DOHH2 (cell line): ENCODE measurements at regions not wholly inside any gene's neighbourhood (a gene's known extent, or its start where the extent isn't known, plus 50 kb on each side); places are given as distances from the start of the nearest gene placed in this dataset.

Experiments
- H3F3A ChIP-seq: fragments of 200-600 bp; sonication (generic), shearing (Covaris generic); 2 replicates; pipeline ENCODE4 v1.6.0; 2016; ENCODE audit warnings: antibody characterized with exemption, mild to moderate bottlenecking; ENCODE audit not compliant: control insufficient read depth, insufficient read depth
- H3K27ac ChIP-seq: fragments of 200-600 bp; sonication (generic); 2 replicates; pipeline ENCODE4 v1.5.1; 2014; ENCODE audit warnings: low read depth, mild to moderate bottlenecking, low read length, moderate library complexity
- H3K27me3 ChIP-seq: fragments of 200-600 bp; sonication (generic); 2 replicates; pipeline ENCODE4 v1.6.1; 2014; ENCODE audit warnings: mild to moderate bottlenecking, low read length, mixed read lengths; ENCODE audit not compliant: control insufficient read depth
- H3K36me3 ChIP-seq: fragments of 200-600 bp; sonication (generic); 2 replicates; pipeline ENCODE4 v1.6.1; 2014; ENCODE audit warnings: mild to moderate bottlenecking, low read length, moderate library complexity, mixed read lengths; ENCODE audit not compliant: control insufficient read depth
- H3K4me1 ChIP-seq: fragments of 200-600 bp; sonication (generic); 2 replicates; pipeline ENCODE4 v1.6.1; 2014; ENCODE audit warnings: mild to moderate bottlenecking, low read length, mixed read lengths; ENCODE audit not compliant: control insufficient read depth
- H3K4me2 ChIP-seq: fragments of 200-600 bp; sonication (generic); 2 replicates; pipeline ENCODE4 v1.6.0; 2014; ENCODE audit warnings: mild to moderate bottlenecking, low read length, moderate library complexity
- H3K4me3 ChIP-seq: fragments of 200-600 bp; sonication (generic); 2 replicates; pipeline ENCODE4 v1.5.1; 2014; ENCODE audit warnings: mild to moderate bottlenecking, low read length, mixed read lengths
- H3K79me2 ChIP-seq: fragments of 200-600 bp; sonication (generic); 2 replicates; pipeline ENCODE4 v1.6.1; 2014; ENCODE audit warnings: mild to moderate bottlenecking, low read length, mixed read lengths; ENCODE audit not compliant: control insufficient read depth
- H3K9me2 ChIP-seq: fragments of 200-600 bp; sonication (generic); replicated peaks from 2 replicates; pipeline ENCODE4 v1.6.1; 2014; ENCODE audit warnings: mild to moderate bottlenecking, low read length, mixed read lengths; ENCODE audit not compliant: control insufficient read depth
- H3K9me3 ChIP-seq: fragments of 200-600 bp; sonication (generic); 2 replicates; pipeline ENCODE4 v1.6.1; 2014; ENCODE audit warnings: antibody characterized with exemption, low read length, mixed read lengths; ENCODE audit not compliant: control insufficient read depth, insufficient read depth
- H4K20me1 ChIP-seq: fragments of 200-600 bp; sonication (generic); 2 replicates; pipeline ENCODE4 v1.6.0; 2014; ENCODE audit warnings: low read depth, mild to moderate bottlenecking, antibody characterized with exemption, low read length, moderate library complexity; ENCODE audit not compliant: control insufficient read depth, insufficient read depth
- EZH2phosphoT487 ChIP-seq: fragments of 200-600 bp; sonication (generic); IDR thresholded peaks from 2 replicates; pipeline ENCODE4 v1.6.1; 2017; ENCODE audit warnings: borderline replicate concordance, mild to moderate bottlenecking, antibody characterized with exemption, low read length, moderate library complexity, mixed read lengths
- TF ChIP-seq, protein P1 (sequence below): fragments of 200-600 bp; sonication (generic); IDR thresholded peaks from one replicate; pipeline ENCODE4 v1.5.1; 2014; ENCODE audit warnings: antibody characterized with exemption, mild to moderate bottlenecking, low read depth, low read length; ENCODE audit not compliant: poor library complexity, severe bottlenecking

- no peaks in the 10 kb centered on the region for H4K20me1 ChIP-seq
- no peaks in the 10 kb centered on the region for H3K4me1 ChIP-seq
- no peak overlapping the region for H3K27ac ChIP-seq
- no peaks in the 10 kb centered on the region for H3F3A ChIP-seq
- TF ChIP-seq, protein P1, sequence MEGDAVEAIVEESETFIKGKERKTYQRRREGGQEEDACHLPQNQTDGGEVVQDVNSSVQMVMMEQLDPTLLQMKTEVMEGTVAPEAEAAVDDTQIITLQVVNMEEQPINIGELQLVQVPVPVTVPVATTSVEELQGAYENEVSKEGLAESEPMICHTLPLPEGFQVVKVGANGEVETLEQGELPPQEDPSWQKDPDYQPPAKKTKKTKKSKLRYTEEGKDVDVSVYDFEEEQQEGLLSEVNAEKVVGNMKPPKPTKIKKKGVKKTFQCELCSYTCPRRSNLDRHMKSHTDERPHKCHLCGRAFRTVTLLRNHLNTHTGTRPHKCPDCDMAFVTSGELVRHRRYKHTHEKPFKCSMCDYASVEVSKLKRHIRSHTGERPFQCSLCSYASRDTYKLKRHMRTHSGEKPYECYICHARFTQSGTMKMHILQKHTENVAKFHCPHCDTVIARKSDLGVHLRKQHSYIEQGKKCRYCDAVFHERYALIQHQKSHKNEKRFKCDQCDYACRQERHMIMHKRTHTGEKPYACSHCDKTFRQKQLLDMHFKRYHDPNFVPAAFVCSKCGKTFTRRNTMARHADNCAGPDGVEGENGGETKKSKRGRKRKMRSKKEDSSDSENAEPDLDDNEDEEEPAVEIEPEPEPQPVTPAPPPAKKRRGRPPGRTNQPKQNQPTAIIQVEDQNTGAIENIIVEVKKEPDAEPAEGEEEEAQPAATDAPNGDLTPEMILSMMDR: no peak
- TF ChIP-seq EZH2phosphoT487: no peak
- no peaks in the 10 kb centered on the region for H3K36me3 ChIP-seq
- no peaks in the 10 kb centered on the region for H3K79me2 ChIP-seq
- H3K9me3 ChIP-seq: no peaks in the 10 kb centered on the region
- no peak overlapping the region for H3K4me3 ChIP-seq
- H3K4me2 ChIP-seq: no peak overlapping the region
- H3K27me3 ChIP-seq: no peaks in the 10 kb centered on the region
- no peaks in the 10 kb centered on the region for H3K9me2 ChIP-seq
Observed at GRCh38 chr14:30499358-30499757, 59.6 kb upstream of the G2E3 start.

DNA sequence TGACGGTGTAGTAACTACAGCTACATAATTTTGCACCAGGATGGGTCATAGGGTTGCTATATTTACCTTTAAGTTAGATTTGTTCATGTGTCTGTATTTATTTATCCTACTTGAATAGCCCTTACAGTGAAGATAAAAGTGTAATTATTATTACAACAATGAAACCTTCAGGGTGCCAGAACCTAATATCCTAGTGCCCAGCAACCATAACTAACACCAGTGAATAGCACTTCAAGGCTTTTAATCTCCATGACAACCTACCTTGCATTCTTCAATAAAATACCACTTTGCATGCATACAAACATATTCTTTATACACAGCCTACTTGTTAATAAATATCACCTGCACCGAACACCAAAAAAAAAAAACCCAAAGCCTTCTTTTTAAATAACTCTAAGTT, 58.7 kb upstream of the G2E3 start:
- Histone ChIP-seq H3K4me2 (no peak overlapping the region), H3K9me2 (no peaks in the 10 kb centered on the region), H3K9me3 (no peaks in the 10 kb centered on the region), H3K4me3 (no peak overlapping the region), H3K4me1 (no peaks in the 10 kb centered on the region), H4K20me1 (no peaks in the 10 kb centered on the region), H3F3A (no peaks in the 10 kb centered on the region), H3K79me2 (no peaks in the 10 kb centered on the region), H3K27ac (no peak overlapping the region), H3K27me3 (no peaks in the 10 kb centered on the region), H3K36me3 (no peaks in the 10 kb centered on the region)
- TF ChIP-seq, protein P1: no peak
- no peak for TF ChIP-seq EZH2phosphoT487

- Histone ChIP-seq H3K27ac (no peak overlapping the region), H3K79me2 (no peaks in the 10 kb centered on the region), H3K4me3 (no peak overlapping the region), H3K9me3 (no peaks in the 10 kb centered on the region), H3K27me3 (peaks cover 2% of the 10 kb centered on the region; the same call in 1 of the 2 replicates), H3K36me3 (no peaks in the 10 kb centered on the region), H3K4me2 (no peak overlapping the region), H3F3A (no peaks in the 10 kb centered on the region), H3K9me2 (no peaks in the 10 kb centered on the region), H4K20me1 (no peaks in the 10 kb centered on the region), H3K4me1 (no peaks in the 10 kb centered on the region)
- TF ChIP-seq EZH2phosphoT487: no peak
- TF ChIP-seq, protein P1: no peak
Observed at GRCh38 chr14:30507209-30507608, 51.7 kb upstream of the G2E3 start.
